Left lung (tissue), 4 donors: ENCODE measurements at regions not wholly inside any gene's neighbourhood (a gene's known extent, or its start where the extent isn't known, plus 50 kb on each side); places are given as distances from the start of the nearest gene placed in this dataset.

Source experiments
- ATAC-seq: fragments of 200-7000 bp; cut with Tn5 transposase; one replicate; pipeline ENCODE4 v1.9.1; 2020; ENCODE audit warnings: moderate library complexity
- DNase-seq, 4 donors: peaks; one replicate each; pipeline ENCODE4 v3.0.0-alpha.2; 2013 to 2020
- H3K27ac ChIP-seq, 2 donors: fragments of 200-600 bp; sonication (generic) in 1 of 2; one replicate each; pipeline versions ENCODE4 v1.5.0 to v1.8.0; 2020 to 2021
- H3K27me3 ChIP-seq, 2 donors: fragments of 200-600 bp; sonication (generic) in 1 of 2; one replicate each; pipeline versions ENCODE4 v1.5.0 to v1.8.0; 2020 to 2021
- H3K36me3 ChIP-seq, 2 donors: fragments of 200-600 bp; sonication (generic) in 1 of 2; one replicate each; pipeline versions ENCODE4 v1.5.0 to v1.8.0; 2020 to 2021
- H3K4me1 ChIP-seq, 2 donors: fragments of 200-600 bp; one replicate each; pipeline ENCODE4 v1.8.0; 2021
- H3K4me3 ChIP-seq, 2 donors: fragments of 200-600 bp; sonication (generic) in 1 of 2; one replicate each; pipeline versions ENCODE4 v1.5.0 to v1.8.0; 2020 to 2021; ENCODE audit warnings: mild to moderate bottlenecking in 1 of 2
- H3K9me3 ChIP-seq, 2 donors: fragments of 200-600 bp; sonication (generic) in 1 of 2; one replicate each; pipeline versions ENCODE4 v1.5.0 to v1.8.0; 2020 to 2021
- intact Hi-C, 2 donors: fragments of 100-400 bp; cut with DNase I; formaldehyde crosslinking; loops; one replicate each; pipeline versions ENCODE4 v1.11.2 to v1.14.2; 2022
- TF ChIP-seq, protein P1 (sequence below), 2 donors: fragments of 200-600 bp; sonication (generic) in 1 of 2; IDR thresholded peaks; one replicate each; pipeline versions ENCODE4 v1.5.0 to v1.8.0; 2021; ENCODE audit warnings: antibody characterized with exemption in 2 of 2
- donor health status: DM: no; HTN: yes; CAD: no.
- donor health status: DM: no; HTN: no; CAD: no.

GRCh38 chr4:84276752-84277151, 222.3 kb downstream of the NKX6-1 start:
- no peak for ATAC-seq
- TF ChIP-seq, protein P1, sequence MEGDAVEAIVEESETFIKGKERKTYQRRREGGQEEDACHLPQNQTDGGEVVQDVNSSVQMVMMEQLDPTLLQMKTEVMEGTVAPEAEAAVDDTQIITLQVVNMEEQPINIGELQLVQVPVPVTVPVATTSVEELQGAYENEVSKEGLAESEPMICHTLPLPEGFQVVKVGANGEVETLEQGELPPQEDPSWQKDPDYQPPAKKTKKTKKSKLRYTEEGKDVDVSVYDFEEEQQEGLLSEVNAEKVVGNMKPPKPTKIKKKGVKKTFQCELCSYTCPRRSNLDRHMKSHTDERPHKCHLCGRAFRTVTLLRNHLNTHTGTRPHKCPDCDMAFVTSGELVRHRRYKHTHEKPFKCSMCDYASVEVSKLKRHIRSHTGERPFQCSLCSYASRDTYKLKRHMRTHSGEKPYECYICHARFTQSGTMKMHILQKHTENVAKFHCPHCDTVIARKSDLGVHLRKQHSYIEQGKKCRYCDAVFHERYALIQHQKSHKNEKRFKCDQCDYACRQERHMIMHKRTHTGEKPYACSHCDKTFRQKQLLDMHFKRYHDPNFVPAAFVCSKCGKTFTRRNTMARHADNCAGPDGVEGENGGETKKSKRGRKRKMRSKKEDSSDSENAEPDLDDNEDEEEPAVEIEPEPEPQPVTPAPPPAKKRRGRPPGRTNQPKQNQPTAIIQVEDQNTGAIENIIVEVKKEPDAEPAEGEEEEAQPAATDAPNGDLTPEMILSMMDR (IDR thresholded peaks at IDR 0.05): no peak

GRCh38 chr4:84269536-84270044, 229.5 kb downstream of the NKX6-1 start:
- intact Hi-C loops: no loop called here
- no peak for DNase-seq
- ATAC-seq: no peak
- Histone ChIP-seq H3K9me3 (no peaks in the 10 kb centered on the region), H3K4me3 (no peak overlapping the region), H3K36me3 (no peaks in the 10 kb centered on the region), H3K4me1 (no peaks in the 10 kb centered on the region), H3K27ac (no peak overlapping the region), H3K27me3 (no peaks in the 10 kb centered on the region)
- TF ChIP-seq, protein P1 (IDR thresholded peaks at IDR 0.05): no peak

More at GRCh38 chr4:84276752-84277151, 222.3 kb downstream of the NKX6-1 start:
- H3K27ac ChIP-seq: no peak overlapping the region
- no peak overlapping the region for H3K4me3 ChIP-seq
- no peaks in the 10 kb centered on the region for H3K36me3 ChIP-seq
- intact Hi-C loops: no loop called here
- DNase-seq: no peak
- H3K27me3 ChIP-seq: no peaks in the 10 kb centered on the region
- no peaks in the 10 kb centered on the region for H3K9me3 ChIP-seq
- H3K4me1 ChIP-seq: no peaks in the 10 kb centered on the region

GRCh38 chr4:84264652-84265051, 234.4 kb downstream of the NKX6-1 start:
- Histone ChIP-seq H3K27ac (no peak overlapping the region), H3K36me3 (no peaks in the 10 kb centered on the region), H3K9me3 (peaks cover 0 to 16% of the 10 kb centered on the region in 2 donors), H3K27me3 (no peaks in the 10 kb centered on the region), H3K4me1 (no peaks in the 10 kb centered on the region), H3K4me3 (no peak overlapping the region)
- ATAC-seq (no peak), DNase-seq (no peak)
- TF ChIP-seq, protein P1 (IDR thresholded peaks at IDR 0.05): no peak
- intact Hi-C loops: no loop called here

GRCh38 chr4:84263415-84263814, 235.7 kb downstream of the NKX6-1 start:
- Histone ChIP-seq H3K9me3 (peaks cover 0 to 16% of the 10 kb centered on the region in 2 donors), H3K4me3 (no peak overlapping the region), H3K27me3 (no peaks in the 10 kb centered on the region), H3K27ac (no peak overlapping the region), H3K36me3 (no peaks in the 10 kb centered on the region), H3K4me1 (no peaks in the 10 kb centered on the region)
- no peak for ATAC-seq
- no peak for DNase-seq
- intact Hi-C loops: no loop called here
- TF ChIP-seq, protein P1 (IDR thresholded peaks at IDR 0.05): no peak

DNA sequence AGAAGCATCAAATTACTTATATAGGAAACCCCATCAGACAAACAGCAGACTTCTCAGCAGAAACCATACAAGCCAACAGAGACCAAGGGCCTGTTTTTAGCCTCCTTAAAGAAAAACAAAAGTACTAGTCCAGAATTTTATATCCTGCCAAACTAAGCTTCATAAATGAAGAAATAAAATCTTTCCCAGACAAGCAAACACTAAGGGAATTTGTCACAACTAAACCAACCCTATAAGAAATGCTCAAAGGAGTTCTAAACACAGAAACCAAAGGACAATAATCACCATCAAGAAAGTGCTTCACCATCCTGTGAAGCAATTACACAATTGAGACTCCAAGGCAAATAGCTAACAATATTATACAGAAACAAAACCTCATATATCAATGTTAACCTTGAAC, 238.6 kb downstream of the NKX6-1 start:
- intact Hi-C loops: no loop called here
- TF ChIP-seq, protein P1 (IDR thresholded peaks at IDR 0.05): no peak
- no peak for DNase-seq
- Histone ChIP-seq H3K4me3 (no peak overlapping the region), H3K36me3 (no peaks in the 10 kb centered on the region), H3K27ac (no peak overlapping the region), H3K9me3 (peaks cover 0 to 16% of the 10 kb centered on the region in 2 donors), H3K4me1 (no peaks in the 10 kb centered on the region), H3K27me3 (no peaks in the 10 kb centered on the region)
- no peak for ATAC-seq
